ENCODE measurements at regions not wholly inside any gene's neighbourhood (a gene's known extent, or its start where the extent isn't known, plus 50 kb on each side); places are given as distances from the start of the nearest gene placed in this dataset.

GRCh38 chr2:12934146-12934756 is 217.5 kb downstream of the TRIB2 start:
- in situ Hi-C loops (cut with MboI; ENCODE audit: low sequenced_read_pairs in 4 of 4): loop anchor here in 1 of 4 donors (10.0 kb wide), 1 partner anchor 219 kb away; the partner anchor contains the start of gene TRIB2
- no peaks in the 10 kb centered on the region for H3K36me3 ChIP-seq
- no peak for DNase-seq
- H3K4me1 ChIP-seq: peaks cover 0 to 1% of the 10 kb centered on the region in 2 donors
- H3K27me3 ChIP-seq: no peaks in the 10 kb centered on the region
- H3K9me3 ChIP-seq: no peaks in the 10 kb centered on the region
- no peak for TF ChIP-seq CTCF (IDR thresholded peaks at IDR 0.05 in 4 of 5, conservative IDR thresholded peaks at IDR 0.05 in 1 of 5)
- no peak for TF ChIP-seq POLR2A (IDR thresholded peaks at IDR 0.05)
- no peak for ATAC-seq
- intact Hi-C loops (cut with DNase I; ENCODE audit: low total_unique reads): loop anchor here (5.0 to 10.0 kb wide), 2 partner anchors 68 to 1069 kb away; no protein-coding TSS in a partner anchor
- H3K27ac ChIP-seq: no peak overlapping the region
- no peak overlapping the region for H3K4me3 ChIP-seq

- Histone ChIP-seq H3K4me1 (no peaks in the 10 kb centered on the region), H3K4me3 (no peak overlapping the region), H3K9me3 (no peaks in the 10 kb centered on the region), H3K36me3 (no peaks in the 10 kb centered on the region), H3K27ac (no peak overlapping the region), H3K27me3 (no peaks in the 10 kb centered on the region)
- DNase-seq (no peak), ATAC-seq (no peak)
- in situ Hi-C loops (cut with MboI; ENCODE audit: low sequenced_read_pairs in 4 of 4) (loop anchor here in 1 of 4 donors (10.0 kb wide), 1 partner anchor 220 kb away; the partner anchor contains the start of gene TRIB2), intact Hi-C loops (cut with DNase I; ENCODE audit: low total_unique reads) (loop anchor here (10.0 kb wide), 1 partner anchor 1070 kb away; no protein-coding TSS in a partner anchor)
- TF ChIP-seq POLR2A (IDR thresholded peaks at IDR 0.05): no peak
These were observed 218.5 kb downstream of the TRIB2 start for GRCh38 chr2:12935222-12935621.

GRCh38 chr2:12935796-12936195 is 219.1 kb downstream of the TRIB2 start:
- Histone ChIP-seq H3K27me3 (no peaks in the 10 kb centered on the region), H3K36me3 (no peaks in the 10 kb centered on the region), H3K9me3 (no peaks in the 10 kb centered on the region), H3K4me3 (no peak overlapping the region), H3K27ac (no peak overlapping the region), H3K4me1 (no peaks in the 10 kb centered on the region)
- DNase-seq (no peak), ATAC-seq (no peak)
- in situ Hi-C loops (cut with MboI; ENCODE audit: low sequenced_read_pairs in 4 of 4): loop anchor here in 1 of 4 donors (10.0 kb wide), 1 partner anchor 221 kb away; the partner anchor contains the start of gene TRIB2
- TF ChIP-seq POLR2A (IDR thresholded peaks at IDR 0.05) (no peak), CTCF (IDR thresholded peaks at IDR 0.05 in 4 of 5, conservative IDR thresholded peaks at IDR 0.05 in 1 of 5) (no peak)
- intact Hi-C loops (cut with DNase I; ENCODE audit: low total_unique reads): loop anchor here (10.0 kb wide), 1 partner anchor 1071 kb away; no protein-coding TSS in a partner anchor

GRCh38 chr2:12941203-12941602 is 224.5 kb downstream of the TRIB2 start:
- no peaks in the 10 kb centered on the region for H3K9me3 ChIP-seq
- DNase-seq (no peak), ATAC-seq (no peak)
- in situ Hi-C loops (cut with MboI; ENCODE audit: low sequenced_read_pairs in 4 of 4) (no loop called here), intact Hi-C loops (cut with DNase I; ENCODE audit: low total_unique reads) (no loop called here)
- H3K27ac ChIP-seq: no peak overlapping the region
- no peak for TF ChIP-seq CTCF (IDR thresholded peaks at IDR 0.05 in 4 of 5, conservative IDR thresholded peaks at IDR 0.05 in 1 of 5)
- no peak for TF ChIP-seq POLR2A (IDR thresholded peaks at IDR 0.05)
- no peak overlapping the region for H3K4me3 ChIP-seq
- H3K4me1 ChIP-seq: no peaks in the 10 kb centered on the region
- no peaks in the 10 kb centered on the region for H3K36me3 ChIP-seq
- no peaks in the 10 kb centered on the region for H3K27me3 ChIP-seq

GRCh38 chr2:12948231-12948960 is 231.7 kb downstream of the TRIB2 start:
- TF ChIP-seq POLR2A (IDR thresholded peaks at IDR 0.05): no peak
- no peak for TF ChIP-seq CTCF (IDR thresholded peaks at IDR 0.05 in 4 of 5, conservative IDR thresholded peaks at IDR 0.05 in 1 of 5)
- Histone ChIP-seq H3K4me3 (no peak overlapping the region), H3K36me3 (no peaks in the 10 kb centered on the region), H3K4me1 (no peaks in the 10 kb centered on the region), H3K27me3 (peaks cover 0 to 3% (median 0%) of the 10 kb centered on the region in 3 donors), H3K9me3 (no peaks in the 10 kb centered on the region), H3K27ac (no peak overlapping the region)
- ATAC-seq (no peak), DNase-seq (no peak)
- intact Hi-C loops (cut with DNase I; ENCODE audit: low total_unique reads) (no loop called here), in situ Hi-C loops (cut with MboI; ENCODE audit: low sequenced_read_pairs in 4 of 4) (no loop called here)

Measured in gastrocnemius medialis (tissue), 4 donors.